Immature natural killer cell (primary cell): ENCODE measurements at regions not wholly inside any gene's neighbourhood (a gene's known extent, or its start where the extent isn't known, plus 50 kb on each side); places are given as distances from the start of the nearest gene placed in this dataset.

ENCODE experiments used
- DNase-seq, 3 donors: peaks; one replicate each; pipeline ENCODE4 v3.0.0; 2022; ENCODE audit warnings: mixed read lengths in 1 of 3
- H3K27ac Mint-ChIP-seq, 6 donors: one replicate each; pipeline ENCODE4 v1.8.0; 2020; ENCODE audit warnings: mixed read lengths in 6 of 6, mild to moderate bottlenecking in 5 of 6, inconsistent platforms in 4 of 6, moderate library complexity in 3 of 6
- H3K27me3 Mint-ChIP-seq, 3 donors: one replicate each; pipeline ENCODE4 v1.8.0; 2020 to 2021; ENCODE audit warnings: low read depth in 3 of 3, mild to moderate bottlenecking in 3 of 3, mixed read lengths in 3 of 3, moderate library complexity in 3 of 3, inconsistent platforms in 1 of 3
- H3K36me3 Mint-ChIP-seq, 3 donors: one replicate each; pipeline ENCODE4 v1.8.0; 2020; ENCODE audit warnings: mixed read lengths in 3 of 3, inconsistent platforms in 2 of 3, mild to moderate bottlenecking in 2 of 3
- H3K4me1 Mint-ChIP-seq, 2 donors: one replicate each; pipeline ENCODE4 v1.8.0; 2020; ENCODE audit warnings: inconsistent platforms in 2 of 2, mild to moderate bottlenecking in 2 of 2, mixed read lengths in 2 of 2, moderate library complexity in 1 of 2
- H3K4me3 Mint-ChIP-seq, 5 donors: one replicate each; pipeline ENCODE4 v1.8.0; 2020; ENCODE audit warnings: mild to moderate bottlenecking in 5 of 5, mixed read lengths in 5 of 5, inconsistent platforms in 3 of 5, moderate library complexity in 3 of 5
- H3K9me3 Mint-ChIP-seq, 6 donors: one replicate each; pipeline ENCODE4 v1.8.0; 2020; ENCODE audit warnings: mild to moderate bottlenecking in 6 of 6, mixed read lengths in 6 of 6, inconsistent platforms in 4 of 6, moderate library complexity in 3 of 6

DNA sequence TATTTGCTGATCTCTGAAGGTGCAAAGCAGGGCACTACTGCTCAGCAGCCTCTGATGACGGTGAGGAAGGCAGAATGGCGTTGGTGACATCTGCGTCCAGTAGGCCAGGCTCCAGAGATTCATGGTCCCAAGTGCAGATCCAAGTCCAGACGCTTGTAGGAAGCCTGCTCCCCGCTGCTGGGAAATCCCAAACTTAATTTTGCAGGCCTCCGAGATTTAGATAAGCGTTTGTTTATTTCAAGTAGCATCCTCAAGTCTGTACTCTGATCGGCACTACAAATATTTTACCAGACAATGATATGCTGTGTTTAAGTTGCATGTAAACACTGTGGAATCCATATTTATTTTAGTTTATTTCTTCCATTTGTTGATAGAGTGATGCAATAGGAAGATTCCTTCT lies 244.9 kb upstream of the KLF6 start:
- H3K27ac Mint-ChIP-seq = no peak overlapping the region
- H3K4me3 Mint-ChIP-seq = no peak overlapping the region
- peaks cover 15 to 18% of the 10 kb centered on the region in 2 donors for H3K4me1 Mint-ChIP-seq
- H3K9me3 Mint-ChIP-seq = no peaks in the 10 kb centered on the region
- H3K36me3 Mint-ChIP-seq = no peaks in the 10 kb centered on the region
- peaks cover 0 to 2% (median 0%) of the 10 kb centered on the region in 3 donors for H3K27me3 Mint-ChIP-seq
- DNase-seq = no peak

DNA sequence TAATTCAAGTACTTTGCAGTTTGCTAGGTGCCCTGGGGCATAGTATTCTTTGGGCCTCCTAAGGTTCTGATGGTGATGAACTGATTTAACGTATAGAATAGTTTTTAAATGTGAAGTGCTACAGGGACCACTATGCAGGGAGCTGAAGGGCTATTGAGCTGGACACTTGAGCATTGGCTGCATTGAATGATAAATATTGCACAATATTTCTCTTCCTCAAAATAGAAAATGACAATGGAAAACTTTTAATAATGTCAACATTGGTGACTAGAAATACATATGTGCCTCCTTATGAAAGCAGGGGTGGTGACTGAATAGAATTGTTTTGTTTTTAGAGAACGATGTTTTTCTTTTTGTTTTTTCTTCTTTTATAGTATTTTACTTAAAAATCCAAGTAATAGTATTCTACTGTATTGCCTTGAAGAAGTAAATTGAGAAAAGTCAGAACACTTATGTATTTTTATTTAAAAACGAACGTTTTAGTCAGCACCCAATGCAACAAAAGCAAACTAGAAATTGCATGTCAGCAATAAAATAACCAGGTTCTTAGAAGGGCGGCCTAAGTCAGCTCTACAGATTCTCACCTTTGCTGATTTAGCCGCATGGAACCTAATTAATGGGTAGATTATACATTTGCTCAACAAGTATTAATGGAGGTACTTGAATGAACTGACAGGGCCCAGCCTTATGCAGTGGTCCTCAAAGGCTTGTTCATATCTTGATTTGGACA lies 244.0 kb upstream of the KLF6 start:
- no peak for DNase-seq
- H3K4me1 Mint-ChIP-seq = peaks cover 9 to 10% of the 10 kb centered on the region in 2 donors
- H3K4me3 Mint-ChIP-seq = no peak overlapping the region
- H3K27ac Mint-ChIP-seq = no peak overlapping the region
- peaks cover 0 to 2% (median 0%) of the 10 kb centered on the region in 3 donors for H3K27me3 Mint-ChIP-seq
- H3K36me3 Mint-ChIP-seq = no peaks in the 10 kb centered on the region
- H3K9me3 Mint-ChIP-seq = no peaks in the 10 kb centered on the region

GRCh38 chr10:4028027-4028471 lies 243.0 kb upstream of the KLF6 start:
- Mint-ChIP-seq H3K9me3 (no peaks in the 10 kb centered on the region), H3K36me3 (no peaks in the 10 kb centered on the region), H3K27ac (no peak overlapping the region), H3K4me3 (no peak overlapping the region), H3K27me3 (peaks cover 0 to 3% (median 2%) of the 10 kb centered on the region in 3 donors), H3K4me1 (peaks cover under 1 to 2% of the 10 kb centered on the region in 2 donors)
- no peak for DNase-seq

GRCh38 chr10:4025339-4025738 lies 240.3 kb upstream of the KLF6 start:
- no peaks in the 10 kb centered on the region for H3K36me3 Mint-ChIP-seq
- H3K4me3 Mint-ChIP-seq = no peak overlapping the region
- H3K27ac Mint-ChIP-seq = no peak overlapping the region
- H3K27me3 Mint-ChIP-seq = peaks cover 0 to 7% (median 3%) of the 10 kb centered on the region in 3 donors
- no peak for DNase-seq
- no peaks in the 10 kb centered on the region for H3K9me3 Mint-ChIP-seq
- H3K4me1 Mint-ChIP-seq = peaks cover 0 to 4% of the 10 kb centered on the region in 2 donors

DNA sequence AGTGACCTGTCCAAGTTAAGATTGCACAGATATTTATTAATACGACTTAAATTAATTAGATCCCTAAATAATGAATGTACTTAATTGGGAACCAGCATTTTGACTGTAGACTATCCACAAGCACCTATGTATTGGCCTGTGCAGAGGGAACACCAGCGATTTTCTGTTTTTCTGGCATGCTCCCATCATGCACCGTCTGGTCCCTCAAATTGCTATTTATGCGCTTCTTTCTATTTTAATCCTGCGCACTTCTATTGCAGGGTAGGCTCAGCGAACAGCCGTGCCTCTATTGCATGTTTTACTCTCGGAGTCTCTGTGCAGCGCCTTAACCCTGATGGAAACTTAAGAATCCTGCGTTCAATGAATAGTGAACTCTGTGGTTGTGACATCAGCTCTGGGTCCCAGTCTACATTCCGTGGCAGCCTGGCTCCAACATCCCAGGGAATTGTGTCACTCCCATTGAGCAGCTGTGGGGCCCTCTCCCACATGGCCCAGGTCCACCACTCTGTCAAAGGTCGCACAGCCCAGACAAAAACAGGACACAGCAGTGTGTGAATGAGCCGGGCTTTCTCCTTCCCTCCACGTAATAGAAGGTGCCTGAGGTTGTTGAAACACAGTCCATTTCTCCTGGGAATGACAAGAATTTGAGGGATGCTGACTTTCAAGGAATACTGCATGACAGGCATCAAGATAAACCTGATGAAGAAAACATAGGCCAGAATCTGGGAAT lies 239.7 kb upstream of the KLF6 start:
- H3K9me3 Mint-ChIP-seq = no peaks in the 10 kb centered on the region
- peaks cover 0 to 7% (median 3%) of the 10 kb centered on the region in 3 donors for H3K27me3 Mint-ChIP-seq
- H3K36me3 Mint-ChIP-seq = no peaks in the 10 kb centered on the region
- H3K4me1 Mint-ChIP-seq = peaks cover 0 to 4% of the 10 kb centered on the region in 2 donors
- H3K27ac Mint-ChIP-seq = no peak overlapping the region
- no peak overlapping the region for H3K4me3 Mint-ChIP-seq
- no peak for DNase-seq

DNA sequence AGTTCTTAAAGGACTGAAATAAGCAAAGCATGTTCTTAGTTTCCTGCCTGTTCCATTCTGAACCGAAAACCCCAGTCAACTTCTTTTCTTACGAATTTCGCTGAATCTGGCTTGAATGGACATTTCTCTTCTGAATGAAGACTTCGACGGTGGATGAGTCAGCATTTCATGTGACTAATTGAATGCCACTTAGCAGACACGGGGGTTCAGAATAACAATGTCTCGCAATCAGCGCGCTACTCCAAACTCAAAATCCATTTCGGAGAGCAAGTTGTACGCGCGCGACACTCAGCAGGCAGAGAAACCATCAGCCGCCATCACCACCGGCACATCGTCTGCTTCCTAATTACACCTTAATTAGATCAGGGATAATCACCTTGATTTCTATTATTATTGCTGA lies 239.0 kb upstream of the KLF6 start:
- Mint-ChIP-seq H3K9me3 (no peaks in the 10 kb centered on the region), H3K4me3 (no peak overlapping the region), H3K36me3 (no peaks in the 10 kb centered on the region), H3K4me1 (peaks cover 0 to 4% of the 10 kb centered on the region in 2 donors), H3K27me3 (peaks cover 0 to 7% (median 3%) of the 10 kb centered on the region in 3 donors), H3K27ac (no peak overlapping the region)
- DNase-seq = no peak

DNA sequence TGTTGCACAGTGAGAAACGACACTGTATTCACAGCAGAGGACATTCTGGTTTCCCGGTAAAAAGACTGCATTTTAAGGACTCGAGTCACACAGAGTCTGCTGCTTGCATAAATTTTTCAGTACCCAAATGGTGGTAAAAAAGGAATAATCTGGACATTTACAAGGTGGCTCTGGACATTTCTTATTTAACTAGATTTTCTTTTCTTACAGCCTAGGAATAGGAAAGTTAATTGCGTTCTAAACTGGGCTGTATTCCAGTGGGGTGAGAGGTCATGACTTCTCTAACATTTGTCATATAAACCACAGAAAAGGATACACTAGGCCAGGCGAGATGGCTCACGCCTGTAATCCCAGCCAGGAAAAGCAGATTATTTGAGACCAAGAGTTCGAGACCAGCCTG lies 237.5 kb upstream of the KLF6 start:
- no peak for DNase-seq
- H3K27me3 Mint-ChIP-seq = peaks cover 0 to 5% (median 3%) of the 10 kb centered on the region in 3 donors
- no peaks in the 10 kb centered on the region for H3K9me3 Mint-ChIP-seq
- H3K27ac Mint-ChIP-seq = no peak overlapping the region
- peaks cover 0 to 6% of the 10 kb centered on the region in 2 donors for H3K4me1 Mint-ChIP-seq
- no peaks in the 10 kb centered on the region for H3K36me3 Mint-ChIP-seq
- H3K4me3 Mint-ChIP-seq = no peak overlapping the region

- Mint-ChIP-seq H3K4me1 (peaks cover 0 to 6% of the 10 kb centered on the region in 2 donors), H3K27me3 (peaks cover 0 to 5% (median 3%) of the 10 kb centered on the region in 3 donors), H3K4me3 (no peak overlapping the region), H3K9me3 (no peaks in the 10 kb centered on the region), H3K27ac (peak overlapping the region in 1 of 6 donors; percentile 15), H3K36me3 (no peaks in the 10 kb centered on the region)
- no peak for DNase-seq
Measured at GRCh38 chr10:4020631-4021030, 235.6 kb upstream of the KLF6 start.

DNA sequence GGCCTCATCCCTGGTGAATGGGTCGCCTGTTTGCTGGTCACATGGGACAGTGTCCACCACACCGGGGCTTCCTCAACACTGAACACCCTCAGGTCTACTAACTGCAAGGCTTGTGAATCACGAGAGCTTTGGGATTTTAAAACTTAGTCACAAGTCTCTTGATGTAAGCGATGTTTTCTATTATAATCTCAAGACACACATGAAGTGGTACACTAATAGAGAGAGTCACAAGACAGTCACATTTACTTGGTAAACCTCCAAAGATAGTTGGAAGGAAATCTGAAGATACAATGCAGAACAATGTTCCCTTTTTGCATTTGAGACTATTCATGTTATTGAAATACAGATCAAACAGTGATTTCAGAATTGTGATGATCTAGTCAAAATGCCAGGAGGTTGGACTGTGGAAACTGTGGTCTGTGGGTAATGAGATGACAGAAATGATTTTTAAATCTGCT lies 233.1 kb upstream of the KLF6 start:
- Mint-ChIP-seq H3K27me3 (peaks cover 0 to 5% (median 2%) of the 10 kb centered on the region in 3 donors), H3K9me3 (no peaks in the 10 kb centered on the region), H3K27ac (no peak overlapping the region), H3K4me3 (no peak overlapping the region), H3K4me1 (peaks cover 9 to 13% of the 10 kb centered on the region in 2 donors), H3K36me3 (no peaks in the 10 kb centered on the region)
- DNase-seq = no peak

- DNase-seq = no peak
- H3K27ac Mint-ChIP-seq = no peak overlapping the region
- no peaks in the 10 kb centered on the region for H3K9me3 Mint-ChIP-seq
- H3K4me1 Mint-ChIP-seq = peaks cover 9 to 13% of the 10 kb centered on the region in 2 donors
- peaks cover 0 to 5% (median 2%) of the 10 kb centered on the region in 3 donors for H3K27me3 Mint-ChIP-seq
- no peaks in the 10 kb centered on the region for H3K36me3 Mint-ChIP-seq
- H3K4me3 Mint-ChIP-seq = no peak overlapping the region
Measured at GRCh38 chr10:4017336-4017735, 232.3 kb upstream of the KLF6 start.

DNA sequence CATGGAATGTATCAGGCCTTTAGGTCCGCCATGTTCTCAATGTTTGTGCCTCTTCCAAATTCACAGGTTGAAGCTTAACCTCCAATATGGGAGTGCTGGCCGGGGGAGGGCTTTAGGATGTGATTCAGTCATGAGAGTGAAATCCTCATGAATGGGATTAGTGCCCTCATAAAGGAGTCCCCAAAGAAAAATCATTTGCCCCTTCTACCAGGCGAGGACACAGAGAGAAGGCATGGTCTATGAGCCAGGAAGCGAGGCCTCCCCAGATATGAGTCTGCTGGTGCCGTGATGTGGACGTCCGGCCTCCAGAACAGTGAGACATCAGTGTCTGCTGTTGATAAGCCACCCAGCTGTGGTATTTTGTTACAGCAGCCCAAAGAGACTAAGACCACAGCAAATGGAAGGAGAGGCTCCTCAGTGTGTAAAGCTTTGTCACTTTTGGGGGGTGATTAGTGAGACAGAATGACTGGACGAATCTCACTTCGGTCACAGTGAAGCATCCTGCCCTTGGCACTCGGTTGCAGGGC lies 231.3 kb upstream of the KLF6 start:
- H3K4me3 Mint-ChIP-seq = no peak overlapping the region
- no peak overlapping the region for H3K27ac Mint-ChIP-seq
- no peaks in the 10 kb centered on the region for H3K9me3 Mint-ChIP-seq
- peaks cover 0 to 2% (median 2%) of the 10 kb centered on the region in 3 donors for H3K27me3 Mint-ChIP-seq
- DNase-seq = no peak
- no peaks in the 10 kb centered on the region for H3K36me3 Mint-ChIP-seq
- peaks cover 9 to 13% of the 10 kb centered on the region in 2 donors for H3K4me1 Mint-ChIP-seq

GRCh38 chr10:4013651-4014121 lies 228.7 kb upstream of the KLF6 start:
- H3K4me1 Mint-ChIP-seq = peaks cover 9% of the 10 kb centered on the region in 2 donors
- H3K27ac Mint-ChIP-seq = no peak overlapping the region
- H3K4me3 Mint-ChIP-seq = peak overlapping the region in 1 of 5 donors; percentile 17
- peak in 2 of 3 donors; percentile 14 to 23 for DNase-seq
- no peaks in the 10 kb centered on the region for H3K36me3 Mint-ChIP-seq
- no peaks in the 10 kb centered on the region for H3K9me3 Mint-ChIP-seq
- peaks cover 0 to 2% (median 0%) of the 10 kb centered on the region in 3 donors for H3K27me3 Mint-ChIP-seq

DNA sequence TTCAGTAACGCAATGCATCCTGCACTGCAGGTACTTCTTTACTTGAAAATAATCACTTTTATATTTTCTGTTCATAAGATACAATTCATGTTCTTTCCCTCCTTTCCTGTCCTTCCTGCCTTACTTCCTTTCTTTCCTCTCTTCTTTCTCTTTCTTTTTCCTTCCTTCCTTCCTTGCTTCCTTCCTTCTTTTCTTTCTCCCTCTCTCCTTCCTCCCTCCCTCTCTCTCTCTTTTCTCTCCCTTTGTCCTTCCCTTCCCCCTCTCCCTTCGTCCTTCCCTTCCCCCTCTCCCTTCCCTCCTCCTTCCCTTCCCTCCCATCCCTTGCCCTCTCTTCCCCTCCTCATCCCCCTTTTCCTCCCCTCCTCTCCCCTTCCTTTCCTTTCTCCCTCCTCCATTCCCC lies 227.8 kb upstream of the KLF6 start:
- H3K4me3 Mint-ChIP-seq = no peak overlapping the region
- H3K27ac Mint-ChIP-seq = no peak overlapping the region
- H3K4me1 Mint-ChIP-seq = peaks cover 7 to 9% of the 10 kb centered on the region in 2 donors
- no peak for DNase-seq
- peaks cover 0 to 2% (median 0%) of the 10 kb centered on the region in 3 donors for H3K27me3 Mint-ChIP-seq
- no peaks in the 10 kb centered on the region for H3K36me3 Mint-ChIP-seq
- H3K9me3 Mint-ChIP-seq = no peaks in the 10 kb centered on the region
